Stimulated activated CD4-positive, alpha-beta T cell treated with anti-CD3 and anti-CD28 coated beads, Interleukin-1b, Interleukin-23, amount 100 ng/mL, for 1 hour (primary cell): ENCODE measurements at regions not wholly inside any gene's neighbourhood (a gene's known extent, or its start where the extent isn't known, plus 50 kb on each side); places are given as distances from the start of the nearest gene placed in this dataset.

ENCODE experiments used
- DNase-seq, 2 donors: peaks; one replicate each; pipeline ENCODE4 v3.0.0-alpha.2; 2020; ENCODE audit warnings: low read depth in 2 of 2

- no peak for DNase-seq
Measured at GRCh38 chr10:78162853-78163252, 129.2 kb downstream of the RPS24 start.

- no peak for DNase-seq
Measured at GRCh38 chr10:78164702-78165101, 131.0 kb downstream of the RPS24 start.

GRCh38 chr10:78165172-78165571 is 131.5 kb downstream of the RPS24 start:
- no peak for DNase-seq

GRCh38 chr10:78165617-78166016 is 132.0 kb downstream of the RPS24 start:
- DNase-seq = no peak

DNA sequence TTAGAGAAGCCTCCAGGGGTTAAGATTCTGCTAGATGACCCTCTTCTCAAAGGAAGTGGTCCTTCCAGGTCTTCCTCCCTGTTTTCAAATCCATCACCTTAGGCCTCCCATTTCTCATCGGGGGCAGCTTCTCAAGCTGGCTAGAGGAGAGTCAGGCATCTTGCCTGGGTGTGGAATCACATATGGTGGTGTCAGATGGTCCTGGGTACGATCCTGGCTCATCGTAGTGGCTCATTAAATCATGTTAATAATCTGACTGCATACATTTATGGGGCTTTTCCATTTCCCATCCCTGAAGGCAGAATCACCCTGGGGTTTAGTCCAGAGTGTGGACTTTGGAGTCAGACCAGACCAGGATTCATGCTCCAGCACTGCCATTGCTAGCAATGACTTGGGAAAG is 132.6 kb downstream of the RPS24 start:
- no peak for DNase-seq

- no peak for DNase-seq
Measured at GRCh38 chr10:78169214-78169613, 135.6 kb downstream of the RPS24 start.

GRCh38 chr10:78170026-78170475 is 136.4 kb downstream of the RPS24 start:
- no peak for DNase-seq

DNA sequence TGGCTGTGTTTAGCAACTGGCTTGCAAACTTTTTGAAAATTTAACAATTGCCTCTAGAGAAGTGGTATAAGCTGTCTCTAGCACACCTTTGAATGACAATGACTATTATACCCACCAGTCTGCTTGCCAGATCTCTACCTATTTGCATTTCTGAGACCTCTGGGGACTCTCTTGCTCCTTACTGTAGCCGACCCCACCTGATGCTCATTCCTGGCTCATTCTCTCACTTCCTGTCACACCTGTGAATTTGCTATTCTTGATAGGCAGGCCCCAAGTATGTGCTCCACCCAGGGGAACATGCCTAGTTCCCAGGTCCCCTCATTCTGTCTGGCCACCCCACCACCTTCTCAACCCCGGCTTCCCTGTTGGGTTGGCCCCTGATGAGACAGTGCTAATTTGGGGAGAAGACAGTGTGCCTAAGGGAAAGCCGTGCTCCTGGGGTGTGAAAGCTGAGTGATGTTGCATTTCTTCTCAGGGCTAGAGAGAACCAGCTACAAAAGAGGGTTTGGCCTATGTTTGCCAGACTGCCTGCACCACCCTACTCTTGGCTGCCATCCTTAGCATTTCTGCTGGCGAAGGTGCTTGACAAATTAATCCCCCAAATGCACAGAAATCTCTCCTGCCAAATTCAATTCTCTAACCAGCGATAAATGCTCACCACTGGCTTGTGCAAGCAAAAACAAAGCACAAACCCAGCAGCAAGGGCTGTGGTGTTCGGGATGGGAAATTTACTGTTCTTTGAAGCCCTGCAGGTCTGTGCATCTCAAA is 138.2 kb downstream of the RPS24 start:
- DNase-seq = no peak

DNA sequence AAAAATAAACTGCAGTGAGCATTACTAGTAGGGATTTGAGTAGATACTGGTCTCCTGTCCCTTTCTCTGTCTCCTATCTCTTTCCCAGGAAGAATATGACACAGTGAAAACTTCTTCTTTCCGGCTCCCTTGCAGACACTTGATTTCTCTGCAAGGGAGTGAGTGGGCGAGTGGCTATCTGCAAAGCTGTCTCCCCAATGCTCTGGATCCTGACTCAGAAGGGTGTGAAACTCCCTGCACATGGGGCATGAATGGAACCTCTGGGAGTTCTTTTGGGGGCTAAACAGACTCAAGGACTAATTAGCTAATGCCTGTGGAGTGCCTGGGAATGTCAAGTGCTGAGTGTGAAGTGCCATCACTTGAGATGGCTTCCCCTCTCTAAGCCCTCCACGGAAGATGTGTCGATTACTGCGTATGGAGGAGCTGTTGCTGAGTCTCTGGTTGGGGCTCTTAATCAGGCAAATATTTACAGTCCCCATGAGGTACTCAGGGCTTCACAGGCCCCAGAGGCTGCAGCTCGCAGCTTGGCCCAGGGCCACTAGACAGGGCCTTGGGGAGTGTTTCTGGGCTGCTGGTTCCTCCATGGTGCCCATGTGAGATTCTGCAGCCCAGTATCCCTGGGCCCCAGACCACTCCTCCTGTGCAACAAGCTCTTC is 139.8 kb downstream of the RPS24 start:
- no peak for DNase-seq

GRCh38 chr10:78175444-78176015 is 141.9 kb downstream of the RPS24 start:
- no peak for DNase-seq

- no peak for DNase-seq
Measured at GRCh38 chr10:78176320-78177317, 143.0 kb downstream of the RPS24 start.

- no peak for DNase-seq
Measured at GRCh38 chr10:78177491-78178185, 144.0 kb downstream of the RPS24 start.

DNA sequence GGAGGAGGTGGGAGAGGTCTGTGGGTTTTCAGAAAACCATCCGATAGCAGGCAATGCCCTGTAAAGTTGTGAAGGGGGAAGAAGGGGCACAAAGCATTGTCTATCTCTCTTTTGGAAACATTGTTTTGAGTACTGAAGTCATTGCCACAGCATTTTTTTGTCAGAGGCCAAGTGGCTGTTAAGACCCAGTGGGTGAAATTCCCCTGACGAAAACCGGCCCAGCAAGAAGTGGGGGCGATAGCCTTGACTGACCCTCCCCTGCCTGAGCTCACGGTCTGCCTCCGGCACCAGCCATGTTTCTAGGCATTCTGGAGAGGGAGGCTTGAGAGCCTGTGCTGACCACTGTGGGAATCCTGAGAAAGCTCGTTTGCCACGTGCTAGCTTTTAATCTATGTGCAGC is 144.7 kb downstream of the RPS24 start:
- DNase-seq = no peak

DNA sequence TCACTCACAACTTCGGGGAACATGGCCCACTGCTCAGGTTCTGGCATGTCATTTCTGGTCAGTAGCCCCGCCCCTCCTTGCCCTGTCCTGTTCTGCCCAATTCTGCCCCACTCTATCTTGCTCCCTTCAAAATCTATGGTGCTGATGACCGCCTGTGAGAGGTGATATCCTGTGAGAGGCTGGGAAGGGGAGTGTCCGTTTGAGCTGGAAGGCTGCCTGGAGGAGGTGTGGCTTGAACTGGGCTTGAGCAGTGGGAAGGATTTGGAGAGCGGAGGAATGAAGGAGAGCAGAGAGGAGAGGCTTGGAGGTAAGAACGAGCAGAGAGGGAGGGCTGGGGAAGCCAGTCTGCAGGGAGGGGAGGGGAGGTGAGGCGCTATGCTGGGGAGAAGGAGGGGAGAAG is 145.3 kb downstream of the RPS24 start:
- DNase-seq = no peak

- no peak for DNase-seq
Measured at GRCh38 chr10:78179886-78180705, 146.4 kb downstream of the RPS24 start.

DNA sequence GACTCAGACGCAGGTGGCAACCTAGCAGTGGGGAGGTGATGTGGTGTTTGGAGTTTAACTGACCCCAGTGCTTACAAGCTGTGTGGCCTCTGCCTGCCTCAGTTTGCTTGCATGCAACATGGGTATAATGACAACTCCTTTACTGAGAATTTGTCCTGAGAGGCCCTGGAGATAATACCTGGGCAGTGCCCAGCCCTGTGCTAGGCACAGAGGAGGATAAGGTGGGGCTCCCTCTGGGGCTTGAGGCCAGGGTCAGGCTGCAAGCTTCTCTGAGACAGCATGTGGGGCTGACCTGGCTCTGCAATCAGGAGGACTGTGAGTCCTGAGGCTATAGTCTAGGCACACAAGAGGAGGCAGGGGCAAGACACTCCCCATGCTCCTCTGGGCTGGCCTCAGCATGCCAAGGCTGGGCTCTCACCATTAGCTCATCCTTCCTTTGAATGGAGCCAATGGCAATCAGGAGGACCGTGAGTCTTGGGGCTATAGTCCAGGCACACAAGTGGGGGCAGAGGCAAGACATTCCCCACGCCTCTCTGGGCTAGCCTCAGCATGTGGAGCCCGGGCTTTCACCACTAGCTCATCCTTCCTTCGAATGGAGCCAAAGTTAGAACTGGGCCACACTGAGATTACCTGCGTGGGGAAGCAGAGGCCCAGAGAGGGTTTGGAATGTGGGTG is 147.9 kb downstream of the RPS24 start:
- no peak for DNase-seq

DNA sequence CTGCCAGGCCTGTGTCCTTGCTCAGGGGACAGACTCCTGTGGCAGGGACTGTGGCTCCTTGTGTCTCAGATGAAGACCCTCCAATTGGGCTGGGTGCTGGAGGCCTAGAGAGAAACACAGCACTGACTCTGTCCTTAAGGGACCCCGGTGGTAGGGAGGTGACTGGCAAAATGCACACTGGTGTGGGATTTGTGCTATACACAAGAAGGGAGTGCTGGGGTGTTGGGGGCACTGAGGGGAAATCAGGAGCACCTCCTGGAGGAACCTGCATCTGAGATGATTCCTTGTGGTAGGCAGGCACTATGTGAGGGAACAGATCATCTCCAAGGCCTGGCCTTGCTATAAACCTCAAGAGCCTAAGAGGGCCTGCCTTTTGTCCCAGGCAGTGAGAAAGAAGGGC is 149.2 kb downstream of the RPS24 start:
- DNase-seq = no peak

DNA sequence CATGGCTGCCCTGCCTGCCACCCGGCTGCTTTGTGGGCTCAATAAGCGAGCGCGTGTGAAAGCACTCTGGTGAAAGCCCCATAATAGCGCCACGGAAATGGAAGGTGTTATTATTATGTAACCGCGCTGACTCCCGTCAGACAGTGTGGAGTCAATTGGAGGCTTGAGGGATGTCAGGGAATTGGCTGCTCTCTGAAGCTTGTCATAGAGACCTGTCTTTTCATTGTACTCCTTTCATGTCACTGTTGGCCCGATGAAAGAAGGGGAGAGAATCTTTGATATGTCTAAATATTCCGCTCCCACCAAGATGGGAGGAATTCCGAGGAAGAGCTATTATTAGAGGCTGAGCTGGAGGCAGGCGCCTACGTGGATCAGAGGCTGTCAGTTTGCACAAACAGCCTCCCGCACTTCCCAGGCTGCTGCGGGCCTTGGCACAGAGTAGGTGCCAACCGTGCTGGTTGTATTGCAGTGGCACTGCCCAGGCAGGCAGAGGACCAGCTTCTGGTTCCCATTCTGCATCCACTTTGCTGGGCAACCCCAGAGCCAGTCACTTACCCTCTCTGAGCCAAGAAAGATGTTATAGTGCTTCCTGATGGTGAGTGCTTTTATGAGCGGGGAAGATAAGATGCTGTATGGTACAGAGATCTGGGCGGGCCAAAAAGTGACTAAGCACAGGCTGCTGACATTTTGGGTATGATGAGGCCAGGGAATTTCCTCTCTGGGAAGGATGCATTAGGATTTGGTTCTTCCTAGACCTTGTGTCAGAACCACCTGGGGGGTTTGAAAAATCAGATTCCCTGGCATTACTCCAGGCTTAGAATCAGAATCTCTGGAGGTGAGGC is 151.4 kb downstream of the RPS24 start:
- DNase-seq = no peak

DNA sequence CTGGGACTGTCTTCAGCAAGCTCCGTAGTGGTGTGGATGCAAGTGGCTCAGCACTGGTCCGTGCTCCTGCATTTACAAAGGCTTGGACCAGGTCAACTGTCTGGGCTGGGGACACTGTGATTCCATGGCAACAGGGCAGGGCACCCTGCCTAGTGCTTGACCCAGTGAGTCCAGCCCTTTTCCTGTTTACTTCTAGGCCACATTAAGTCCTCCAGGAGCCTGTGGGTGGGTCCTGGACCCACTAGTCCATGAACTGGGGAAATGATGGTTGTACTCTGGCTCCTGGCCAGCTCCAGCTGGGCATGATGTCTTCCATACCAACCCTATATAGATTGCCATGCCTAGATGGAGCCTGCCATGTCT is 152.0 kb downstream of the RPS24 start:
- no peak for DNase-seq
